DMS114 treated with DMSO at 0.1 percent for 48 hours (cell line): ENCODE measurements at regions not wholly inside any gene's neighbourhood (a gene's known extent, or its start where the extent isn't known, plus 50 kb on each side); places are given as distances from the start of the nearest gene placed in this dataset.
"Not testable (repeated sequence)": the region's sequence is repeated elsewhere in the genome, so short reads cannot be mapped to it uniquely, and the experiment has no call there.

Experiments used
- DNase-seq: peaks from one replicate; lab custom pipeline; 2025; ENCODE audit not compliant: unreplicated experiment; lab: John Stamatoyannopoulos, UW

GRCh38 chr13:86409466-86410241 lies 610.4 kb upstream of the SLITRK6 start:
- DNase-seq = no peak

GRCh38 chr13:86425170-86425815 lies 626.1 kb upstream of the SLITRK6 start:
- no peak for DNase-seq

DNA sequence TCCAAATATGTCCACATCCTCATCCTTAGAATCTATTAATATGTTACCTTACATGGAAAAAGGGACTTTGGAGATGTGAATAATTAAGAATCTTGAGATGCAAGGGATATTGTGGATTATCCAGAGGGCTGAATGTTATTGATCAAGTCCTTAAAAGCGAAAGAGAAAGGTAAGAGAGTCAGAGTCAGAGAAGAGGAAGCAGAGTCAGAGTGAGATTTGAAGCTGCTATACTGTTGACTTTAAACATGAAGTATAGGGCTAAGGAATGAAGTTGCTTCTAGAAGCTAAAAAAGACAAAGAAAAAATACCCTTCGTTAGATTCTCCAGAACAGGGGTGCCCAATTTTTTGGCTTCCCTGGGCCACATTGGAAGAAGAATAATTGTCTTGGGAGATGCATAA lies 627.2 kb upstream of the SLITRK6 start:
- no peak for DNase-seq

- DNase-seq = no peak
These were observed 630.5 kb upstream of the SLITRK6 start for GRCh38 chr13:86429756-86430155.

DNA sequence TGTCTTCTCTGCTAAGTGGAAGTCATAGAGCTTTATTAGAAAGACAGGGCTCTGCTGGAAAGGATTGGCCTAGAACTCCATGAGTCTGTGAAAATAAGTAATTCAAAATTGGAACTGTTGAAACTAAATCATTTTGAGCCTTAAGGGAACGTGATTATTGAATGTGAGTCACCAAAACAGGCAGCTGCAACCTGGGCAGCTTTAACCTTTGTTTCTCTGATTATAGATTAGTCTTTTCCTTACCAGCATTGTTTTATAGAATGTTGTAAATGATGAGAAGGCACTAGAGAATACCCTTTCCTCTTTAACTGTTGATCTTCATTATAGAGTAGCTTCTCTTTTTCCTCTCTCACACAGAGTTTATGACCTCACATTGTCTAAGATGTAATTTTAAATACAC lies 638.8 kb upstream of the SLITRK6 start:
- no peak for DNase-seq

DNA sequence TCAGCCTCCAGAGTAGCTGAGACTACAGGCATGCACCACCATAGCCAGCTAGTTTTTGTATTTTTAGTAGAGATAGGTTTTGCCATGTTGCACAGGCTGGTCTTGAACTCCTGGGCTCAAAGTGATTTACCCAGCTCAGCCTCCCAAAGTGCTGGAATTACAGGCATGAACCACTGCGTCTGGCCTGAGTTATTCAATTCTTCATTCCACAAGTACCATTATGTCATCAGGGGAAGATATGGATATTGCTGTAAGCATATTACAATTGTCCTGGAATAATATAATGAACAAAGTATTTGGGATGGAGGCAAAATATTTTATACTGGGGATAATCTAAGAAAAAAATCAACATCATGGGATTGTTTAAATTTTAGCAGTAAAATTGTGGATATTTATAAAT lies 646.0 kb upstream of the SLITRK6 start:
- DNase-seq = no peak

GRCh38 chr13:86445672-86446071 lies 646.5 kb upstream of the SLITRK6 start:
- no peak for DNase-seq

GRCh38 chr13:86446311-86446710 lies 647.1 kb upstream of the SLITRK6 start:
- DNase-seq = no peak

DNA sequence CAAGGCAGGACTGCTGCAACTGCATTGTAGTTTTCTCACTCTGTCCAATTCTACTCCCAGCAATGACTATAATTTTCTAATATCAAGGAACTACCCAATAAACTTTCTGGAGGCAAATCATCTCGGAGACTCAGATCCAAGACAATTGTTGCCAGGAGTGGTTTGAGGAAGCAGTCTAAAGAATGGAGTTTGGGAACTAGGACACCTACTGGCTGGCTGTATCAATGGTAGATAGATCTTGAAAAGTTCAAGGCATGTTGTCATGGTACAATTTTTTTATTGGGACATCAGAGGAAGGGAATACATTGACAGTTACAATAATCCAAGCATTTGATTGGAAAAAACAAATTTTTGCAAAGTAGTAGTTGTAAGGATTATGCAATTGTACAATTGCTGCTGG lies 648.3 kb upstream of the SLITRK6 start:
- DNase-seq = no peak

DNA sequence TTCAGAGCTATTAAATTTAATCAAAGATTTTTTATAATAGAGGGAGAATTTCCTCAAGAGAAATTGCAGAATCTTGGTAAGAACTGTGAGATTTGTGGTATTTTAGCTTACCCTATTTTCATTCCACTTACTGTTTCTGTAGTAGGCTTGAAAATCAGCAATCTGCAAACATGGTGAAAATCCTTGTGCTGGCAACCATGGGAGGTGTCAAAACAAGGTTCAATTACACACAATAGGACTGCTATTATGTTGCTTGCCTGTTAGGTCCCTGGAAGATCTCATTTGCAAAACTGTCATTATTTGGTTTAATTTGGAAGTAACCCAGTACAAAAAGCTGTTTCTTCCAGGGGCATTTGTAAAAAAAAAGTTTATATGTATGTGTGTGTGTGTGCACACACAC lies 662.8 kb upstream of the SLITRK6 start:
- no peak for DNase-seq

DNA sequence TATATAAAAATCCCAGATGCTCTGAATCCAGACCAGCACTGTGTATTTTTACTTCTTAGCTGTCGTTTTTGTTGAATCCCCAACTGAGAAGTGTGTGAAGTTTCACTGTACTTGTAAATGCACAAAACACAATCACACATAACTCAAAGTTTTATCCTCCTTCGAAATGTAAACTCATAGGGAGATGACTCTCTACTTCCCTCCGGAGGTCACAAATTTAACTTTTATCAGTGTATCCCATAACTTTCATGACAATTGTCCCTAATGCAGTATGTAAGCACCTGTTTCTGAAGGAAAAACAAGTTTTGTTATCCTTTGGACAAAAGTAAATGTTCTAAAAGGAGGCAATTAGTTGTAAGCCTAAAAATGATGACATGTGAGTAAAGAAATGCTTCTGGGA lies 665.0 kb upstream of the SLITRK6 start:
- DNase-seq = no peak

GRCh38 chr13:86474971-86475370 lies 675.8 kb upstream of the SLITRK6 start:
- no peak for DNase-seq

DNA sequence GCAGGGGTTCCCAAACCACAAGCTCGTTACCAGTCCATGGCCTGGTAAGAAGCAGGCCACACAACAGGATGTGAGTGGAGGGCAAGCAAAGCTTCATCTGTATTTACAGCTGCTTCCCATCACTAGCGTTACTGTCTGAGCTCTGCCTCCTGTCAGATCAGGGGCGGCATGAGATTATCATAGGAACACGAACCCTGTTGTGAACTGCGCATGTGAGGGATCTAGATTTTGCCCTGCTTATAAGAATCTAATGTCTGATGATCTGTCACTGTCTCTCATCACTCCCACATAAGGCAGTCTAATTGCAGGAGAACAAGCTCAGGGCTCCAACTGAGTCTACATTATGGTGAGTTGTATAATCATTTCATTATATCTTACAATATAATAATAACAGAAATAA lies 677.4 kb upstream of the SLITRK6 start:
- DNase-seq = no peak

- DNase-seq = no peak
These were observed 687.4 kb upstream of the SLITRK6 start for GRCh38 chr13:86486582-86486981.

DNA sequence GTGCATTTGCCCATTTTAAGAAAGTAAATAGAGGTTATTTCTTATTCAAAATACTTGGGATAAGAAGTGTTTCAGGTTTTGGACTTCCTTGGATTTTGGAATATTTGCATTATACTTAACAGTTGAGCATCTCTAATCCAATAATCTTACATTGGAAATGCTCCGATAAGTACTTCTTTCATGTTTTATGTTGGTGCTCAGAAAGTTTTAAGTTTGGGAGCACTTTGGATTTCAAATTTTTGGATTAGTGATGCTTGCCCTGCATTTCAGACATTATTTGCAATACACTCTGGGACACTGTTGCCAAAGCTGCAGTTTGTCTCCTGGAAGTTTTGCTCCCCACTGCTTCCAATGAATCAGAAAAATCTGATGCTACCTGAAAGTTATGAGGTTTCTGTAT lies 691.9 kb upstream of the SLITRK6 start:
- no peak for DNase-seq

DNA sequence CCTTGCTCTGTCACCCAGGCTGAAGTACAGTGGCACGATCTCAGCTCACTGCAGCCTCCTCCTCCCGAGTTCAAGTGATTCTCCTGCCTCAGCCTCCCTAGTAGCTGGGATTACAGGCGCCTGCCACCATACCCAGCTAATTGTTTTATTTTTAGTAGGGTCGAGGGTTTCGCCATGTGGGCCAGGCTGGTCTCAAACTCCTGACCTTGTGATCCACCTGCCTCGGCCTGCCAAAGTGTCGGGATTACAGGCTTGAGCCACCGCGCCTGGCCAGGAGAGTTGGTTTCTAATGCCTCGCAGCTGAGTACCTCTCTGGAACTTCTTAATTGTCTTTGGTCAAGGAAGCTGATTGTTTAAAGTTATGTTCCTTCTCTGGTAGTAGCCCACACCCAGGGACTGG lies 702.7 kb upstream of the SLITRK6 start:
- not testable (repeated sequence) for DNase-seq

- DNase-seq = no peak
These were observed 711.6 kb upstream of the SLITRK6 start for GRCh38 chr13:86510792-86511191.

DNA sequence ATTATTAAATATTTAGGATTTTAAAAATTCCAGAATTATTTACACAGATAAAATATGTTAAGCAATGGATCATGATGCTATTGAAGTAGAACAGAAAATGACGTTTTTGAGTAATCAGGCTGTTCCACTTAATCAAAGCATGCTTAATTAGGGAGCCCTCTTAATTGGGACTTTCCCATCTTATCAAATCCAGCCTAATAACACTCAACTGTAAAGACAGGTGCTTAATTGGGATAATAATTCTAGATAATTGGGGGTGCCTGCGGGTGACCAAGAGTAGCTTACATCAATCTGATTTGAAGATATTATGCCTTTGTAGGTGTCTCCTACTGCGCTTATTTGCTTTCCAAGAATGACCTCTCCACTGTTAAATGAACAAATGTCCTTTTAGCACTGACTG lies 742.2 kb upstream of the SLITRK6 start:
- DNase-seq = no peak

DNA sequence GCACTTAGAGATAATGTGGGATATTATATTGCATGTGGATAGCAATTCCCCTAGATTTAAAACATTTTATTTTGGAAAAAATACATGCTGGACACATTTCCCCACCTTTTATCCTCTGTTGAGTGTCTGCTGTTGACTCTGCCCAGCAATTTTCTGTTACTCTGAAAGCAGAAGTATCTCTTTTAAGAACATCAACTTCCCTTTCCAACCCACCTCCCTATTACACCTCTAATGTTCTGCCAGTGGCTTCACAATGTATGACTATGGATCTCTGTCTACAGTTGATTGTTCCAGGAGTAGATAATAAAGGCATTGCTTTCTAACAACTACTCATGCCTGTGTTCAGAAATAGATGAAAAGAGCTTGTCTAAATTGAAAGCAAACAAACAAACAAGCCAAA lies 754.8 kb upstream of the SLITRK6 start:
- no peak for DNase-seq

GRCh38 chr13:86559901-86560300 lies 760.7 kb upstream of the SLITRK6 start:
- DNase-seq = no peak

DNA sequence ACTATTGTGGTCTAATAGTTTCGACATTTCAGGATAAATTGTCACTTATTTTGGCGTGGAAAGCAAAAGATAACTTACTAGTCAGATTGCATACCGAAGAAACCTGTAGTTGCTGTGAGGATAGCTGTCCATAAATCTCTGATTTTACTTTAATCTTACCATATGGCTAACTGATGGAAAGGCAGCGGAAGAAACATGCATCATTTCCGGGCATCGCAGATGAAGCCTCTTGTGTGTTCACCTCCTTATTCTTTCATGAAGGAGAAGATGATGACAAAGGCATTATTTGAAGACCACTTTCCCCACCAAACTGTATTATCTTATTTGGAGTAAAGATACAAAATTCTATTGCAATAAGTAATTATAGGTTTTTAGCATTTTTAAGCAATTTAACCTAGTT lies 763.6 kb upstream of the SLITRK6 start:
- DNase-seq = no peak

GRCh38 chr13:86563308-86563707 lies 764.1 kb upstream of the SLITRK6 start:
- DNase-seq = no peak

GRCh38 chr13:86567119-86567518 lies 767.9 kb upstream of the SLITRK6 start:
- no peak for DNase-seq
